ENCODE measurements at regions not wholly inside any gene's neighbourhood (a gene's known extent, or its start where the extent isn't known, plus 50 kb on each side); places are given as distances from the start of the nearest gene placed in this dataset.

DNA sequence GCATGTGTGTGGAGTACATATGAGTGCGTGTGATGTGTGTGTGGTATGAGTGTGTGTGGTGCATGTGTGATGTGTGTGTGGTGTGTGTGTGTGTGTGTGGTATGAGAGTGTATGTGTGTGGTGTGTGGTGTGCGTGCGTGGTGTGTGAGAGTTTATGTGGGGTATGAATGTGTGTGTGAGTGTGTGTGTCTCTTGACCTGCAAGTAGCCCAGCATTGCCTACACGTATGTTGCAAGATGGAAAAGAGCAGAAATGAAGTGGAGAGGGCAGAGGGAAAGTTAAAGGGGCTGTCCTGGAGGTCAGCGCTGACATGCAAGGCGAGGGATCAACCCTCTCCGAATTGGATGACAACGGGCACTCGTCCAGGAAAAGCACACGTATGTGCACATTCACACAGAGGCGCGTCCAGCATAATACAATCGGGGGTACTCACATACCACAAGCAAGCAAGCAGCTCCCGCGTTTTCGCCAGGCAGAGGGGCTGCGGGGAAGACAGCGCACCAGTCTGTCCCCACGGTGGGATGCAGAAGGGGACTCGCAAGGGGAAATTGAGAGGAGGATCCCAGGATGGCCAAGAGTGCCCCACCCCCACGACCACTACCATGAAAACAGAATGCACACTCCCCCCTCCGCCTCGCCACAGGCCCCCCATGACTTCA is 174.5 kb upstream of the AFDN start:
- TF ChIP-seq POLR2A (IDR thresholded peaks at IDR 0.05): no peak
- WGBS, 2 donors: 78 to 86% methylated on average over 23 of the region's 23 CpGs
- DNase-seq (ENCODE audit: low spot score in 2 of 2): no peak
- intact Hi-C loops (cut with DNase I; ENCODE audit: low total_unique reads): no loop called here
- no peak overlapping the region for H3K4me3 ChIP-seq (ENCODE audit: low read depth, poor library complexity, severe bottlenecking)

DNA sequence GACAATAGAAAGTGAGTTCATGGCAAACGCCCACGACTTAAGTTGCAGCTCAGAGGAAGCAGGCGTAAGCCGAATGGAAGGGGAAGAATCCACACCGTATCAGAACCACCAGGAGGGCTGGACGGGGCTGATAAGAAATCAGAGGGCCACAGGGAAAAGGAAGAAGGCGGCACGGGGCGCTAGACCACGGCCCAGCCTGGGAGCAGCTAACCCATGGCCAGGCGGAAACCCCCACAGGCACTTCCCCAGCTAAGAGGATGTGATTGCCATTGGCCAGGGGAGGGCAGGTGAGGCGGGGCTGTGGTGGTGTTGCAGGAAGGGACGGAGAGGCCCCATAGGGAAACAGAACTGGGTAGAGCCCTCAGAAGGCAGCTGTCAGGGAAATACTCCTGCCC is 174.0 kb upstream of the AFDN start:
- WGBS, 2 donors: 53 to 66% methylated on average over 13 of the region's 13 CpGs

DNA sequence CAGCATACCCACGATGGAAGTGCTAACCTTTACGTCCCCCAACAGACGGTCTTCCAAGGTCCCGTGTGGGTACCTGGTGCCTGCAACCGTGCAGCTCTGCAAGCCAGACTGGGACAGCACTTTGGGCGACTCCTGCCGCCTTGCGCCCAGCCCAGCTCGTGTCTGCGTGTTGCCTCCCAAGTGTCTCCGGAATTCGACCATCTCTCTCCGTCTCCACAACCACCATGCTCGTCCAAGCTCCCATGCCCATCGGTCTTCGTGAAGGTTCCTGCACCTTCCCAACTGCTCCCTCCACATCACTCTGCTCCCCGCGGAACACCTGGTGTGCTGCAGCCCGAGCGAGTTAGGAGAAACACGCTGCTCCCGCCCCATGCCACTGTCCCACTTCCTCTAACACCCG is 173.2 kb upstream of the AFDN start:
- no peak for DNase-seq (ENCODE audit: low spot score in 2 of 2)
- 92% methylated on average over 23 of the region's 23 CpGs for WGBS, 2 donors
- intact Hi-C loops (cut with DNase I; ENCODE audit: low total_unique reads): no loop called here

More for the DNA sequence above, 174.0 kb upstream of the AFDN start:
- intact Hi-C loops (cut with DNase I; ENCODE audit: low total_unique reads): no loop called here
- TF ChIP-seq, protein P1, sequence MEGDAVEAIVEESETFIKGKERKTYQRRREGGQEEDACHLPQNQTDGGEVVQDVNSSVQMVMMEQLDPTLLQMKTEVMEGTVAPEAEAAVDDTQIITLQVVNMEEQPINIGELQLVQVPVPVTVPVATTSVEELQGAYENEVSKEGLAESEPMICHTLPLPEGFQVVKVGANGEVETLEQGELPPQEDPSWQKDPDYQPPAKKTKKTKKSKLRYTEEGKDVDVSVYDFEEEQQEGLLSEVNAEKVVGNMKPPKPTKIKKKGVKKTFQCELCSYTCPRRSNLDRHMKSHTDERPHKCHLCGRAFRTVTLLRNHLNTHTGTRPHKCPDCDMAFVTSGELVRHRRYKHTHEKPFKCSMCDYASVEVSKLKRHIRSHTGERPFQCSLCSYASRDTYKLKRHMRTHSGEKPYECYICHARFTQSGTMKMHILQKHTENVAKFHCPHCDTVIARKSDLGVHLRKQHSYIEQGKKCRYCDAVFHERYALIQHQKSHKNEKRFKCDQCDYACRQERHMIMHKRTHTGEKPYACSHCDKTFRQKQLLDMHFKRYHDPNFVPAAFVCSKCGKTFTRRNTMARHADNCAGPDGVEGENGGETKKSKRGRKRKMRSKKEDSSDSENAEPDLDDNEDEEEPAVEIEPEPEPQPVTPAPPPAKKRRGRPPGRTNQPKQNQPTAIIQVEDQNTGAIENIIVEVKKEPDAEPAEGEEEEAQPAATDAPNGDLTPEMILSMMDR (IDR thresholded peaks at IDR 0.05): no peak
- no peak for DNase-seq (ENCODE audit: low spot score in 2 of 2)
- H3K4me3 ChIP-seq (ENCODE audit: low read depth, poor library complexity, severe bottlenecking): no peak overlapping the region

DNA sequence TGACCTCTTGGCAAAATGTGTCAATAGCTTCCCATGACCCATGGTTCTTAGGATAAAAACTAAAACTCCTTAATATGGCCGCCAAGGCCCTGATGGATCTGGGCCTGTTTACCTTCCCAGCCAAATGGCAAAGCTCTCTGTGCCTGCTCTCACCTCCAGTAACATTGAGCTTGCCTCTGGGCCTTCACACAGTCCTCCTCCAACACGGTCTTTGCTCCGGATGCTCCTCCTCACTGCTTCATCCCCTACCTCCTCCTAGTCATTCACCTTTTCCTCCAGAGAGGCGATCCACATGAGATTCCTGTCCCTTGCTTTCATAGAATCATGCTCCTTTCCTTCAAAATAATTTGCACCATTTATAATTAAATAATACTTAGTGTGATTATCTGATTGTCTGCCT is 172.3 kb upstream of the AFDN start:
- DNase-seq (ENCODE audit: low spot score in 2 of 2): no peak
- no peak for TF ChIP-seq POLR2A (IDR thresholded peaks at IDR 0.05)
- TF ChIP-seq, protein P1 (IDR thresholded peaks at IDR 0.05): no peak
- no peak overlapping the region for H3K4me3 ChIP-seq (ENCODE audit: low read depth, poor library complexity, severe bottlenecking)
- 91 to 92% methylated on average over 4 of the region's 4 CpGs for WGBS, 2 donors
- intact Hi-C loops (cut with DNase I; ENCODE audit: low total_unique reads): no loop called here

More for the DNA sequence above, 173.2 kb upstream of the AFDN start:
- TF ChIP-seq POLR2A (IDR thresholded peaks at IDR 0.05): no peak
- TF ChIP-seq, protein P1 (IDR thresholded peaks at IDR 0.05): no peak
- no peak overlapping the region for H3K4me3 ChIP-seq (ENCODE audit: low read depth, poor library complexity, severe bottlenecking)

DNA sequence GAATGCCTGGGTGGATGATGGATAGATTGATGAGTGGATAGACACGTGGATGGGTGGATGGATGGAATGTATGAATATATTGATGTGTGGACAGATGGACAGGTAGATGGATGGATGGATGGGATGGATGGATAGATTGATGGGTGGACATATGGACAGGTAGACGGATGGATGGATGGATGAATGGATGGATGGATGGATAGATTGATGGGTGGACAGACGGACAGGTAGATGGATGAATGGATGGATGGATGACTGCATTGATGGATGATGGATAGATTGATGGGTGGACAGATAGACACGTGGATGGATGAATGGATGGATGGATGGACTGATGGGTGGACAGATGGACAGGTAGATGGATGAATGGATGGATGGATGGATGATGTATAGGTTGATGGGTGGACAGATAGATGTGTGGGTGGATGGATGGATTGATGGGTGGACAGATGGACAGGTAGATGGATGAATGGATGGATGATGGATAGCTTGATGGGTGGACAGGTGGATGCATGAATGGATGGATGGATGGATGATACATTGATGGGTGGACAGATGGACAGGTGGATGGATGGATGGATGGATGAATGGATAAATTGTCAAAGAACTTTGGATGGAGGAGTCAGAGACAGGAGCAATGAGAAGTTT is 171.4 kb upstream of the AFDN start:
- WGBS, 2 donors: 80 to 90% methylated on average over 4 of the region's 4 CpGs
- DNase-seq (ENCODE audit: low spot score in 2 of 2): no peak
- no peak for TF ChIP-seq POLR2A (IDR thresholded peaks at IDR 0.05)
- TF ChIP-seq, protein P1 (IDR thresholded peaks at IDR 0.05): no peak
- intact Hi-C loops (cut with DNase I; ENCODE audit: low total_unique reads): no loop called here
- no peak overlapping the region for H3K4me3 ChIP-seq (ENCODE audit: low read depth, poor library complexity, severe bottlenecking)

DNA sequence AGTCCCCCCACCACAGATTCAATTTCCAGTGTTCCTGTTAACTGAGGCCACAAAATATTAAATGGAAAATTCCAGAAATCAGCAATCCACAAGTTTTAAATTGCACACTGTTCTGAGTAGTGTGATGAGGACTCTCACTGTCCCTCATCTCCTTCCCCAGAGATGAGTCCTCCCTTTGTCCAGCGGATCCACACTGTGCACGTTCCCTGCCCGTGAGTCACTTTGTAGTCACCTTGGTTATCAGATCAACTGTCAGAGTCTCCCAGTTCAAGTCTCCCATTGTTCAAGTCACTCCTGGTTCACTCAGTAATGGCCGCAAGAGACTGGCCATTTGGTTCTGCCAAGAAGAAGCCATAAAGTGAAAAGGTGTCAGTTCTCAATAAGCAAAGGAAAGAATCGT is 168.6 kb upstream of the AFDN start:
- intact Hi-C loops (cut with DNase I; ENCODE audit: low total_unique reads): no loop called here

More for the DNA sequence above, 168.6 kb upstream of the AFDN start:
- H3K4me3 ChIP-seq (ENCODE audit: low read depth, poor library complexity, severe bottlenecking): no peak overlapping the region
- 94 to 96% methylated on average over 5 of the region's 5 CpGs for WGBS, 2 donors
- no peak for DNase-seq (ENCODE audit: low spot score in 2 of 2)
- no peak for TF ChIP-seq POLR2A (IDR thresholded peaks at IDR 0.05)
- TF ChIP-seq, protein P1 (IDR thresholded peaks at IDR 0.05): no peak

All from lower leg skin (tissue), 4 donors.